Ascending aorta (tissue), 2 donors: ENCODE measurements at regions not wholly inside any gene's neighbourhood (a gene's known extent, or its start where the extent isn't known, plus 50 kb on each side); places are given as distances from the start of the nearest gene placed in this dataset.

Source experiments
- DNase-seq, 2 donors: peaks; one replicate each; pipeline ENCODE4 v3.0.0-alpha.2; 2019; ENCODE audit warnings: low spot score in 2 of 2
- H3K27ac ChIP-seq, 2 donors: fragments of 200-600 bp; sonication (generic); one replicate each; pipeline ENCODE4 v1.5.1; 2016 to 2017; ENCODE audit warnings: mild to moderate bottlenecking in 1 of 2
- H3K27me3 ChIP-seq: fragments of 200-600 bp; sonication (generic); one replicate; pipeline ENCODE4 v1.5.1; 2017
- H3K36me3 ChIP-seq, 2 donors: fragments of 200-600 bp; sonication (generic); one replicate each; pipeline ENCODE4 v1.5.1; 2016
- H3K4me1 ChIP-seq, 2 donors: fragments of 200-600 bp; sonication (generic); one replicate each; pipeline ENCODE4 v1.5.1; 2016 to 2017; ENCODE audit warnings: mild to moderate bottlenecking in 1 of 2
- H3K4me3 ChIP-seq, 2 donors: fragments of 200-600 bp; sonication (generic); one replicate each; pipeline ENCODE4 v1.5.1; 2016 to 2017; ENCODE audit warnings: mild to moderate bottlenecking in 1 of 2
- H3K9me3 ChIP-seq, 2 donors: fragments of 200-600 bp; sonication (generic); one replicate each; pipeline ENCODE4 v1.5.1; 2016
- CTCF ChIP-seq, 3 experiments: fragments of 200-600 bp in 2 of 3; fragments of 450-650 bp in 1 of 3; sonication (generic) in 2 of 3; IDR thresholded peaks; one replicate each; pipeline ENCODE4 v1.5.1; 2016 to 2019; ENCODE audit warnings: antibody characterized with exemption in 3 of 3, mild to moderate bottlenecking in 1 of 3, moderate library complexity in 1 of 3
- intact Hi-C: fragments of 100-400 bp; cut with DNase I; formaldehyde crosslinking; loops from one replicate; pipeline ENCODE4 v1.15.1; 2023

GRCh38 chr2:20542269-20542668 is 95.4 kb downstream of the RHOB start:
- Histone ChIP-seq H3K36me3 (no peaks in the 10 kb centered on the region), H3K27ac (no peak overlapping the region), H3K4me3 (no peak overlapping the region), H3K4me1 (no peaks in the 10 kb centered on the region), H3K9me3 (no peaks in the 10 kb centered on the region), H3K27me3 (no peaks in the 10 kb centered on the region)
- intact Hi-C loops, result no loop called here
- DNase-seq, result no peak
- TF ChIP-seq CTCF (IDR thresholded peaks at IDR 0.05), result no peak

GRCh38 chr2:20542746-20543468 is 96.0 kb downstream of the RHOB start:
- no peak for TF ChIP-seq CTCF (IDR thresholded peaks at IDR 0.05)
- H3K27me3 ChIP-seq, result no peaks in the 10 kb centered on the region
- no peaks in the 10 kb centered on the region for H3K36me3 ChIP-seq
- intact Hi-C loops, result no loop called here
- DNase-seq, result no peak
- H3K27ac ChIP-seq, result no peak overlapping the region
- no peak overlapping the region for H3K4me3 ChIP-seq
- no peaks in the 10 kb centered on the region for H3K9me3 ChIP-seq
- H3K4me1 ChIP-seq, result no peaks in the 10 kb centered on the region

- intact Hi-C loops, result no loop called here
- Histone ChIP-seq H3K27ac (no peak overlapping the region), H3K4me1 (no peaks in the 10 kb centered on the region), H3K9me3 (no peaks in the 10 kb centered on the region), H3K4me3 (no peak overlapping the region), H3K27me3 (no peaks in the 10 kb centered on the region), H3K36me3 (no peaks in the 10 kb centered on the region)
- no peak for TF ChIP-seq CTCF (IDR thresholded peaks at IDR 0.05)
- DNase-seq, result no peak
These were observed 96.7 kb downstream of the RHOB start for GRCh38 chr2:20543469-20544152.

- no peak for DNase-seq
- H3K27ac ChIP-seq, result no peak overlapping the region
- no peaks in the 10 kb centered on the region for H3K4me1 ChIP-seq
- H3K9me3 ChIP-seq, result no peaks in the 10 kb centered on the region
- H3K36me3 ChIP-seq, result no peaks in the 10 kb centered on the region
- TF ChIP-seq CTCF (IDR thresholded peaks at IDR 0.05), result no peak
- intact Hi-C loops, result no loop called here
- no peak overlapping the region for H3K4me3 ChIP-seq
- no peaks in the 10 kb centered on the region for H3K27me3 ChIP-seq
These were observed 97.4 kb downstream of the RHOB start for GRCh38 chr2:20544153-20544747.

- no peak for TF ChIP-seq CTCF (IDR thresholded peaks at IDR 0.05)
- intact Hi-C loops, result no loop called here
- no peak overlapping the region for H3K27ac ChIP-seq
- H3K9me3 ChIP-seq, result no peaks in the 10 kb centered on the region
- H3K27me3 ChIP-seq, result no peaks in the 10 kb centered on the region
- no peaks in the 10 kb centered on the region for H3K36me3 ChIP-seq
- no peaks in the 10 kb centered on the region for H3K4me1 ChIP-seq
- no peak for DNase-seq
- no peak overlapping the region for H3K4me3 ChIP-seq
These were observed 101.8 kb downstream of the HS1BP3 start for GRCh38 chr2:20549144-20549543.
